CD14-positive monocyte (primary cell): ENCODE measurements at regions not wholly inside any gene's neighbourhood (a gene's known extent, or its start where the extent isn't known, plus 50 kb on each side); places are given as distances from the start of the nearest gene placed in this dataset.

Experiments
- DNase-seq, 3 donors: peaks; one replicate each; pipeline ENCODE4 v3.0.0-alpha.2; 2011 to 2022
- H2AFZ ChIP-seq: 2 replicates; pipeline ENCODE4 v1.6.0; 2012; ENCODE audit warnings: mild to moderate bottlenecking, low read depth, low read length, inconsistent platforms; ENCODE audit not compliant: insufficient read depth, poor library complexity, severe bottlenecking
- H3K27ac ChIP-seq, 2 donors: 1 replicate in 1 of 2; 2 replicates in 1 of 2; pipeline ENCODE4 v1.5.1; 2012 to 2013; ENCODE audit warnings: low read length in 2 of 2, control low read depth in 1 of 2, inconsistent platforms in 1 of 2, low read depth in 1 of 2, mild to moderate bottlenecking in 1 of 2
- H3K27me3 ChIP-seq, 2 donors: one replicate each; pipeline versions ENCODE4 v1.6.0 to v1.6.1; 2011 to 2013; ENCODE audit warnings: low read length in 2 of 2; ENCODE audit not compliant: control insufficient read depth in 2 of 2, insufficient read depth in 2 of 2
- H3K36me3 ChIP-seq, 2 donors: replicated peaks in 1 of 2; 1 replicate in 1 of 2; 2 replicates in 1 of 2; pipeline versions ENCODE4 v1.5.1 to v1.6.1; 2012 to 2013; ENCODE audit warnings: low read length in 2 of 2, control low read depth in 1 of 2, inconsistent platforms in 1 of 2, mild to moderate bottlenecking in 1 of 2; ENCODE audit not compliant: insufficient read depth in 2 of 2, control insufficient read depth in 1 of 2
- H3K4me1 ChIP-seq, 2 donors: 1 replicate in 1 of 2; 2 replicates in 1 of 2; pipeline versions ENCODE4 v1.5.1 to v1.6.1; 2012 to 2013; ENCODE audit warnings: low read length in 2 of 2, control low read depth in 1 of 2, inconsistent platforms in 1 of 2, mild to moderate bottlenecking in 1 of 2, moderate library complexity in 1 of 2; ENCODE audit not compliant: insufficient read depth in 2 of 2, control insufficient read depth in 1 of 2
- H3K4me2 ChIP-seq: replicated peaks from 2 replicates; pipeline ENCODE3; 2012; ENCODE audit warnings: low read length, moderate library complexity, mild to moderate bottlenecking; ENCODE audit not compliant: poor library complexity, severe bottlenecking; ENCODE audit errors: extremely low read depth
- H3K4me3 ChIP-seq, 3 experiments: fragments of 200-600 bp in 1 of 3; sonication (generic) in 1 of 3; replicated peaks in 1 of 3; 1 replicate in 2 of 3; 2 replicates in 1 of 3; pipeline ENCODE4 v1.5.1; 2011 to 2013; ENCODE audit warnings: low read length in 3 of 3, mild to moderate bottlenecking in 3 of 3, control low read depth in 2 of 3, low read depth in 2 of 3, inconsistent platforms in 1 of 3, moderate library complexity in 1 of 3
- H3K79me2 ChIP-seq: 2 replicates; pipeline ENCODE4 v1.6.0; 2012; ENCODE audit warnings: mild to moderate bottlenecking, control low read depth, inconsistent platforms, low read length, moderate library complexity; ENCODE audit not compliant: insufficient read depth
- H3K9ac ChIP-seq: 2 replicates; pipeline ENCODE4 v1.6.0; 2017; ENCODE audit warnings: low read length, mild to moderate bottlenecking; ENCODE audit not compliant: insufficient read depth, poor library complexity, severe bottlenecking
- H3K9me3 ChIP-seq, 2 donors: replicated peaks in 1 of 2; 1 replicate in 1 of 2; 2 replicates in 1 of 2; pipeline versions ENCODE4 v1.5.1 to v1.6.1; 2012 to 2013; ENCODE audit warnings: low read length in 2 of 2, control low read depth in 1 of 2; ENCODE audit not compliant: control insufficient read depth in 1 of 2, insufficient read depth in 1 of 2
- H4K20me1 ChIP-seq: 2 replicates; pipeline ENCODE4 v1.6.0; 2012; ENCODE audit warnings: mild to moderate bottlenecking, low read length, control low read depth, moderate library complexity; ENCODE audit not compliant: insufficient read depth
- H3K27ac Mint-ChIP-seq, 7 donors: one replicate each; pipeline ENCODE4 v1.8.0; 2020; ENCODE audit warnings: mild to moderate bottlenecking in 7 of 7, mixed read lengths in 7 of 7, moderate library complexity in 6 of 7, inconsistent platforms in 2 of 7
- H3K27me3 Mint-ChIP-seq, 3 donors: one replicate each; pipeline ENCODE4 v1.8.0; 2021 to 2022; ENCODE audit warnings: low read depth in 3 of 3, mild to moderate bottlenecking in 3 of 3, mixed read lengths in 3 of 3, moderate library complexity in 3 of 3, inconsistent platforms in 1 of 3
- H3K36me3 Mint-ChIP-seq, 2 donors: one replicate each; pipeline ENCODE4 v1.8.0; 2020; ENCODE audit warnings: mixed read lengths in 2 of 2, inconsistent platforms in 1 of 2, mild to moderate bottlenecking in 1 of 2
- H3K4me1 Mint-ChIP-seq: one replicate; pipeline ENCODE4 v1.8.0; 2020; ENCODE audit warnings: mild to moderate bottlenecking, mixed read lengths
- H3K4me3 Mint-ChIP-seq, 2 donors: one replicate each; pipeline ENCODE4 v1.8.0; 2020; ENCODE audit warnings: mild to moderate bottlenecking in 2 of 2, mixed read lengths in 2 of 2, moderate library complexity in 1 of 2
- H3K9me3 Mint-ChIP-seq, 7 donors: one replicate each; pipeline ENCODE4 v1.8.0; 2020 to 2022; ENCODE audit warnings: mixed read lengths in 7 of 7, mild to moderate bottlenecking in 6 of 7, moderate library complexity in 6 of 7, inconsistent platforms in 2 of 7
- WGBS: methylation state at CpG from one replicate; pipeline ENCODE4 v1.1.5; 2013; ENCODE audit warnings: missing lambda C conversion rate; ENCODE audit not compliant: insufficient coverage; 5-methylcytosine and 5-hydroxymethylcytosine counted together
- intact Hi-C, 2 donors: fragments of 100-400 bp; cut with micrococcal nuclease; formaldehyde crosslinking; loops; one replicate each; pipeline versions ENCODE4 v1.15.0 to v1.15.1; 2023
- TF ChIP-seq, protein P1 (sequence below): fragments of 200-600 bp; IDR thresholded peaks from one replicate; pipeline ENCODE4 v1.8.0; 2022; ENCODE audit warnings: antibody characterized with exemption, mild to moderate bottlenecking

DNA sequence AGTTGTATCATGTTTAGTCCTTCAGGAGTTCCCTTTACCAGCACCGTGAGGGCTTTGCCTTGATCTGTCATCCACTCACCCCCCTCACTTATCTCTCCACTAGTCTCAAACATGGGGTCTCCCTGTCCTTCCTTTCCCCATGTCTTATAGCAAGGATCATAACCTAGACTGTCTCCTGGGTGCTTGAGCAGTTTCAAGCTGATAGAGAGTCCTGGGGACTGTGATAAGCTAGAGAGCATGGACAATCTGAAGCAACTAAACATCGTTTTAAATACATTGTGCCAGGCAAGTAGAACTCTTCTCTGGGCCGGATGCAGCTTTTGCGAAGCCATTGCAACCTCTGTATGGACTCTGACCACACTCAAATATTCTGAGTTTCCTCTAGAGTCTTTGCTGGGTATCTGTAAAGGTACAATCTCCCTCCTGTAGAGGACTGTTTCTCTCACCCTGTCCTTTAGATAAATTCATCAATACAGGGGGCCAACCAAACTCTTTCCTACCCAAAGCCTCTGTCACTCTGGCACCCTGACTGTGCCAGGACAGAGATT, 684.6 kb upstream of the NR2F2 start:
- no peak overlapping the region for H3K27ac Mint-ChIP-seq
- Histone ChIP-seq H3K9ac (no peak overlapping the region), H3K9me3 (no peaks in the 10 kb centered on the region), H3K4me3 (no peak overlapping the region), H2AFZ (no peak overlapping the region), H3K27ac (no peak overlapping the region), H3K27me3 (no peaks in the 10 kb centered on the region), H3K36me3 (no peaks in the 10 kb centered on the region), H4K20me1 (no peaks in the 10 kb centered on the region), H3K4me1 (no peaks in the 10 kb centered on the region), H3K4me2 (no peak overlapping the region), H3K79me2 (no peaks in the 10 kb centered on the region)
- DNase-seq: no peak
- peaks cover 0 to 5% (median 0%) of the 10 kb centered on the region in 7 donors for H3K9me3 Mint-ChIP-seq
- intact Hi-C loops: no loop called here
- TF ChIP-seq, protein P1, sequence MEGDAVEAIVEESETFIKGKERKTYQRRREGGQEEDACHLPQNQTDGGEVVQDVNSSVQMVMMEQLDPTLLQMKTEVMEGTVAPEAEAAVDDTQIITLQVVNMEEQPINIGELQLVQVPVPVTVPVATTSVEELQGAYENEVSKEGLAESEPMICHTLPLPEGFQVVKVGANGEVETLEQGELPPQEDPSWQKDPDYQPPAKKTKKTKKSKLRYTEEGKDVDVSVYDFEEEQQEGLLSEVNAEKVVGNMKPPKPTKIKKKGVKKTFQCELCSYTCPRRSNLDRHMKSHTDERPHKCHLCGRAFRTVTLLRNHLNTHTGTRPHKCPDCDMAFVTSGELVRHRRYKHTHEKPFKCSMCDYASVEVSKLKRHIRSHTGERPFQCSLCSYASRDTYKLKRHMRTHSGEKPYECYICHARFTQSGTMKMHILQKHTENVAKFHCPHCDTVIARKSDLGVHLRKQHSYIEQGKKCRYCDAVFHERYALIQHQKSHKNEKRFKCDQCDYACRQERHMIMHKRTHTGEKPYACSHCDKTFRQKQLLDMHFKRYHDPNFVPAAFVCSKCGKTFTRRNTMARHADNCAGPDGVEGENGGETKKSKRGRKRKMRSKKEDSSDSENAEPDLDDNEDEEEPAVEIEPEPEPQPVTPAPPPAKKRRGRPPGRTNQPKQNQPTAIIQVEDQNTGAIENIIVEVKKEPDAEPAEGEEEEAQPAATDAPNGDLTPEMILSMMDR: no peak
- H3K27me3 Mint-ChIP-seq: peaks cover 0 to 2% (median 0%) of the 10 kb centered on the region in 3 donors
- H3K4me3 Mint-ChIP-seq: no peak overlapping the region
- H3K36me3 Mint-ChIP-seq: no peaks in the 10 kb centered on the region
- no peaks in the 10 kb centered on the region for H3K4me1 Mint-ChIP-seq
- 100% methylated on average over 1 of the region's 4 CpGs for WGBS

DNA sequence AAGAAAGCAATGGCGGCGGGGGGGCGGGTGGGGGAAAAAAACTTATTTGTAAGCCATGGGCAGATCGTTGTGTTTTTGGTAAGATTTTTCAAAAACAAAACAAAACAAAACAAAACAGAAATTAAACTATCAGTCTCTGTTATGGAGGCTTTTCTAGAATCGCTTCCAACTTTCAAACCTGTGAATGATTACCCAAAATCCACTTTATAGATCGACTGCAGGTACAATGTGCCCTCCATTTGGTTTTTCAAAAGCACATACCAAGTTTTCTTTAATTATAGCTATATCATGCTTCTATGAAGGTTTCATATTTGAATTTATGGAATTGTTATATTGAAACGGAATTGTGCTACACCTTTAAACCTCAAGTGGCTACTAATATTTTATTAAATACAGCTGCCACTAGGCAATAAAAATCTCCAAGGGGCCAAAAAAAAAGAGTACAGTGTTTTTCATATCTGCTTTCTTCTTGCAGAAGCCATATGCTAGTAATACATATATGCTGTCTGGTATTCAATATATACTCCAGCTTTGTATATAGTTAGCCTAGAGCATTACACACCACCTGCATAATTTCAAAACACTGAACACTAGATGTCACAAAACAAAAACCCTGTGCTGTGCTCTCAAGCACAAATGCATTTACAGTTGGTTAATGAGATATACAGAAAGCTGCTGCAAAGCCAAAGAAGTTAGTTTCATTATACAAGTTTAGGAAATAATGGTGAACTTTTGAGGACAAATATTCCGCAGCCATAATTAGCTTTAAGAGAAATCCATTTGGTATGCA, 683.8 kb upstream of the NR2F2 start:
- no peak for DNase-seq
- peaks cover 0 to 5% (median 1%) of the 10 kb centered on the region in 7 donors for H3K9me3 Mint-ChIP-seq
- no peak overlapping the region for H3K4me3 Mint-ChIP-seq
- no peak overlapping the region for H3K4me2 ChIP-seq
- no peak overlapping the region for H3K9ac ChIP-seq
- H3K27me3 Mint-ChIP-seq: peaks cover 0 to 3% (median 0%) of the 10 kb centered on the region in 3 donors
- H3K79me2 ChIP-seq: no peaks in the 10 kb centered on the region
- H2AFZ ChIP-seq: no peak overlapping the region
- no peaks in the 10 kb centered on the region for H3K27me3 ChIP-seq
- no peaks in the 10 kb centered on the region for H3K9me3 ChIP-seq
- H3K27ac ChIP-seq: no peak overlapping the region
- H3K27ac Mint-ChIP-seq: no peak overlapping the region
- H3K4me1 ChIP-seq: no peaks in the 10 kb centered on the region
- no peaks in the 10 kb centered on the region for H3K36me3 ChIP-seq
- no peak overlapping the region for H3K4me3 ChIP-seq
- intact Hi-C loops: no loop called here
- H3K4me1 Mint-ChIP-seq: no peaks in the 10 kb centered on the region
- no peaks in the 10 kb centered on the region for H4K20me1 ChIP-seq
- no CpG with 5 or more reads among the region's 8 CpGs for WGBS
- no peaks in the 10 kb centered on the region for H3K36me3 Mint-ChIP-seq
- TF ChIP-seq, protein P1: no peak
